Glutamatergic neuron (in vitro differentiated cells): ENCODE measurements at regions not wholly inside any gene's neighbourhood (a gene's known extent, or its start where the extent isn't known, plus 50 kb on each side); places are given as distances from the start of the nearest gene placed in this dataset.

Experiments used
- DNase-seq: peaks from one replicate; pipeline ENCODE4 v3.0.0; 2022
- H3K27ac Mint-ChIP-seq: one replicate; pipeline ENCODE4 v1.8.0; 2020; ENCODE audit warnings: mild to moderate bottlenecking, mixed read lengths, inconsistent platforms; ENCODE audit not compliant: unreplicated experiment
- H3K27me3 Mint-ChIP-seq: one replicate; pipeline ENCODE4 v1.8.0; 2020; ENCODE audit warnings: mild to moderate bottlenecking, moderate library complexity, mixed read lengths, inconsistent platforms; ENCODE audit not compliant: unreplicated experiment
- H3K36me3 Mint-ChIP-seq: one replicate; pipeline ENCODE4 v1.8.0; 2020; ENCODE audit warnings: mild to moderate bottlenecking, mixed read lengths, inconsistent platforms; ENCODE audit not compliant: unreplicated experiment
- H3K4me1 Mint-ChIP-seq: one replicate; pipeline ENCODE4 v1.8.0; 2020; ENCODE audit warnings: mild to moderate bottlenecking, low read depth, mixed read lengths, inconsistent platforms; ENCODE audit not compliant: unreplicated experiment
- H3K4me3 Mint-ChIP-seq: one replicate; pipeline ENCODE4 v1.8.0; 2020; ENCODE audit warnings: mild to moderate bottlenecking, mixed read lengths, inconsistent platforms; ENCODE audit not compliant: unreplicated experiment
- H3K9me3 Mint-ChIP-seq: one replicate; pipeline ENCODE4 v1.8.0; 2020; ENCODE audit warnings: mild to moderate bottlenecking, moderate library complexity, mixed read lengths, inconsistent platforms; ENCODE audit not compliant: unreplicated experiment
- TF ChIP-seq, protein P1 (sequence below): fragments of 200-600 bp; sonication (generic); IDR thresholded peaks from one replicate; pipeline ENCODE4 v1.5.0; 2021; ENCODE audit not compliant: partially characterized antibody, unreplicated experiment

DNA sequence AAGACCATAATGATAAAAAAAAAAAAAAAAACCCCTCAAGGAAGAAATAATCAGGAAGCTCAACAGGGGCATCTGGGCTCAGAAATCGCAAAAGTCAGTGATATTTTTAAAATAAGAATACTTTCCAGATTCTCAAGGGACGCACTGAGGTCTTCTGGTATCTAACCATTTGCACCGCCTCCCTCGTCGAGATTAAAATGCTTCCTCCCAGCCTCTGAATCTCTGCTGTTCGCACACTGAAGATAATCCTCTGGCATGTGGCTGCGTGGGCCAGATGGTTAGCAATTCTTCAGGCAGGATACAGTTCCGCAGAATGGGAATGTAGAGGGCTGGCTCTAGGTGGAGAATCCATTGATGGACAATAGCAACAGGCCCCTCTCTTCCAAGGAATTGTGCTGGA lies 211.7 kb upstream of the CDH5 start:
- TF ChIP-seq, protein P1, sequence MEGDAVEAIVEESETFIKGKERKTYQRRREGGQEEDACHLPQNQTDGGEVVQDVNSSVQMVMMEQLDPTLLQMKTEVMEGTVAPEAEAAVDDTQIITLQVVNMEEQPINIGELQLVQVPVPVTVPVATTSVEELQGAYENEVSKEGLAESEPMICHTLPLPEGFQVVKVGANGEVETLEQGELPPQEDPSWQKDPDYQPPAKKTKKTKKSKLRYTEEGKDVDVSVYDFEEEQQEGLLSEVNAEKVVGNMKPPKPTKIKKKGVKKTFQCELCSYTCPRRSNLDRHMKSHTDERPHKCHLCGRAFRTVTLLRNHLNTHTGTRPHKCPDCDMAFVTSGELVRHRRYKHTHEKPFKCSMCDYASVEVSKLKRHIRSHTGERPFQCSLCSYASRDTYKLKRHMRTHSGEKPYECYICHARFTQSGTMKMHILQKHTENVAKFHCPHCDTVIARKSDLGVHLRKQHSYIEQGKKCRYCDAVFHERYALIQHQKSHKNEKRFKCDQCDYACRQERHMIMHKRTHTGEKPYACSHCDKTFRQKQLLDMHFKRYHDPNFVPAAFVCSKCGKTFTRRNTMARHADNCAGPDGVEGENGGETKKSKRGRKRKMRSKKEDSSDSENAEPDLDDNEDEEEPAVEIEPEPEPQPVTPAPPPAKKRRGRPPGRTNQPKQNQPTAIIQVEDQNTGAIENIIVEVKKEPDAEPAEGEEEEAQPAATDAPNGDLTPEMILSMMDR, result no peak

DNA sequence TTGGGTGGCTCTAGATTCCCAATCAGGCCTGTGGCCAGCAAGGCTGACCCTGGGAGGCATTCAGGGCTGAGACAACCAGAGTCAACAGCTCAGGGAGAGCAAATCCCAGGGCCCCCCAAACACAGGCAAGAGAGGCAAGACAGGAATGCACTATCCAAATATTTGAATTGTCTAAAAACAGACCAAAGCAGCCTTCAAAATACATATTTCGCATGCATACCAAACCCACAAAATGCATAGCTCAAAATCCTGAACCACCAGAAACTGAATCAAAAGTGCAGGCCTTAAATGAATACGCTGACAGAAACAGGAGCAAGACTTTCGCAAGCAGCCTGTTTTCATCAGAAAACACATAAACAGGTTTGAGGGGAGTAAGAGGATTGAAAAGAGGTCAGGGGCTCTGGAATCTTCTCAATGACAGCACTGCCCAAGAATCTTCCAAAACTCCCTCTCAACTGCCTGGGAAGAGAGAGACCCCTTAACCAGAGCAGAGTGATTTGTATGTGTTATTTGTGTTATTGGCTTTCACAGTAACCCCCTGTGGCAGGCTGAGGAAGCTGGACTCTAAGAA lies 213.6 kb upstream of the CDH5 start:
- TF ChIP-seq, protein P1, result no peak
- no peak overlapping the region for H3K27ac Mint-ChIP-seq

More for the DNA sequence above, 211.7 kb upstream of the CDH5 start:
- Mint-ChIP-seq H3K4me1 (peaks cover 1% of the 10 kb centered on the region), H3K4me3 (no peak overlapping the region), H3K9me3 (no peaks in the 10 kb centered on the region), H3K27me3 (peaks cover 5% of the 10 kb centered on the region), H3K36me3 (no peaks in the 10 kb centered on the region), H3K27ac (no peak overlapping the region)
- no peak for DNase-seq

DNA sequence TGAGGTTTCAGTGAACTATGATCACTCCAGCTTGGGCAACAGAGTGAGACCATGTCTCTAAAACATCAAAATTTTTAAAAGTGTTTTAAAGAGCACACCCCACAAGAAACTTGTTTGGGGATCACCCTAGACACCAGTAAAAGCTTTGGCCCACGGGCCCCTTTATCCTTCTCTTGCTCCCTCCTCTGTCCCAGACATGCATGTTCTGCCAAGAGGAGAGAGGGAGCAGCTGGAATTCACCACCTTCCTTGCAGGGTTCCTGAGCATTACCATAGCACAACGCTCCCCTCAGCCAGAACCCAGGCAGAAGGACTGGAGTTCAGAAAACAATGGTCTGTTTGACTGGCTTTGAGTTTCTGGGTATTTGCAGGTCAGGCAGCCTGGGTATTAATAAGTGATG lies 214.3 kb upstream of the CDH5 start:
- Mint-ChIP-seq H3K4me3 (no peak overlapping the region), H3K4me1 (peaks cover 1% of the 10 kb centered on the region), H3K9me3 (no peaks in the 10 kb centered on the region), H3K27me3 (peaks cover 3% of the 10 kb centered on the region), H3K36me3 (no peaks in the 10 kb centered on the region), H3K27ac (no peak overlapping the region)
- TF ChIP-seq, protein P1, result no peak
- DNase-seq, result no peak

More for the DNA sequence above, 213.6 kb upstream of the CDH5 start:
- peaks cover 1% of the 10 kb centered on the region for H3K4me1 Mint-ChIP-seq
- peaks cover 3% of the 10 kb centered on the region for H3K27me3 Mint-ChIP-seq
- no peaks in the 10 kb centered on the region for H3K36me3 Mint-ChIP-seq
- no peaks in the 10 kb centered on the region for H3K9me3 Mint-ChIP-seq
- no peak for DNase-seq
- no peak overlapping the region for H3K4me3 Mint-ChIP-seq

DNA sequence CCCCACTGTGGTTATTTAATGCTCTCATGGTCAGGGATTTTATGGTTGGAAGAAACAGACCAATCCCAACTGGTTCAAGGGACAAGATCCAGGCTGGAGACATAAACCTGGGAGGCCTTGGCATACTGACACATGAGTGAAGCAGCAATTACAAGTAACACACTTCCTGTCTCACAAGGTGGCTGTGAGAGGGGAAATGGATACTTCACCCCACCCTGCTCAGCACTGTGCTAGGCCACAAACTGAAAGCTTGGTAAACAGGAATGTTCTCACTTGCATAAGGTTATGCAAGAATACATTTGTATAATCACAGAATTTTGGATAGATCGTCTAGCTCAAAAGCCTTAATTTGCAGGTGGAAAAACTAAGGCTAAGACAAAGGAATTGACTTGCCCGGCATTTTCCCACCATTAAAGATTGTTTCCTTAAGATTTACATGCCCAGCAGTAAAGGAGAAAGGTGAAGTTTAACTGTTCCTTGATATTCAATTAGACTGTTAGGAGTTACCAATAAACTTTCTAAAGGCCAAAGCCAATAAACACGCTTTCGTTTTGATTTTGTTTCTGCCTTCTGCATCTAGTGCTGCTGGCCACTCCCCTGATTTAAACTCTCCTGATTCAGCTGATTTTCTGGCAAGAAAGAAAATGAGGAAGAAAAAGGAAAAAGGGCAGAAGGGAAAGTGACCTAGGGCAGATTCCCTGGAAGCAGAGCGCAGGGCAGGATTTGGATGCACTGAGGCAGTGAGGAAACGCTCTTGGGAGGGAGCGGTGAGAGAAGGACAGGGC lies 215.6 kb upstream of the CDH5 start:
- Mint-ChIP-seq H3K27ac (no peak overlapping the region), H3K9me3 (no peaks in the 10 kb centered on the region), H3K4me3 (no peak overlapping the region), H3K36me3 (no peaks in the 10 kb centered on the region), H3K4me1 (peaks cover 1% of the 10 kb centered on the region), H3K27me3 (peaks cover 2% of the 10 kb centered on the region)
- DNase-seq, result no peak
- TF ChIP-seq, protein P1, result no peak

DNA sequence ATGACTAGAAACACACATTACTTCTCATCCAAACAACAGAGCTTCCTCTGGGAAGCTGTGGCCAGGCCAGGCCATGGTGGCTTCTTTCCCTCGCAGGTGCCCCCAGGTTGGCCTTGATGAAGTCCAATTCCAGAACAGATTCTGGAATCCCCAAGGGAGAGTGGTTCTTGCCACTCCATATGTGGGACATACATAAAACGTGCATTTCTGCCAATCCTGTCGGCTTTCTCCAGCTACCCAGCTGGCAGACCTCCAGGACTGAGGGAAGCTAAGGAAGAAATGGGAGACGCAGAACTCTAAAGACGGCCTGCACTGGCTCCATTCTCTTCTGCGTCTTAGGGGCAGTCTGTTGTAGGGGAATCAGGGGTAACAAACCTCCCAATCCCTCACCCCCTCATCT lies 219.2 kb upstream of the CDH5 start:
- H3K4me1 Mint-ChIP-seq, result peaks cover 2% of the 10 kb centered on the region

More for the DNA sequence above, 219.2 kb upstream of the CDH5 start:
- no peak overlapping the region for H3K27ac Mint-ChIP-seq
- H3K9me3 Mint-ChIP-seq, result no peaks in the 10 kb centered on the region
- TF ChIP-seq, protein P1, result no peak
- H3K4me3 Mint-ChIP-seq, result no peak overlapping the region
- peaks cover 2% of the 10 kb centered on the region for H3K27me3 Mint-ChIP-seq
- no peak for DNase-seq
- no peaks in the 10 kb centered on the region for H3K36me3 Mint-ChIP-seq
